Sciatic nerve (tissue), 2 donors: ENCODE measurements at regions not wholly inside any gene's neighbourhood (a gene's known extent, or its start where the extent isn't known, plus 50 kb on each side); places are given as distances from the start of the nearest gene placed in this dataset.
"Not testable (repeated sequence)": the region's sequence is repeated elsewhere in the genome, so short reads cannot be mapped to it uniquely, and the experiment has no call there.

ENCODE experiments used
- ATAC-seq: fragments of 200-7000 bp; cut with Tn5 transposase; one replicate; pipeline ENCODE4 v1.9.1; 2020; ENCODE audit warnings: mild to moderate bottlenecking, moderate library complexity
- DNase-seq: peaks from one replicate; pipeline ENCODE4 v3.0.0-alpha.2; 2020; ENCODE audit warnings: low spot score
- intact Hi-C: fragments of 100-400 bp; cut with DNase I; formaldehyde crosslinking; loops from one replicate; pipeline ENCODE4 v1.14.2; 2022
- donor health status: DM: no; HTN: no; CAD: no.
- donor health status: DM: no; HTN: no; CAD: no.

GRCh38 chr2:52512760-52513159 lies 1254.8 kb upstream of the CHAC2 start:
- no peak for DNase-seq
- intact Hi-C loops, result no loop called here
- no peak for ATAC-seq

GRCh38 chr2:52510432-52510831 lies 1257.2 kb upstream of the CHAC2 start:
- intact Hi-C loops, result no loop called here
- DNase-seq (no peak), ATAC-seq (no peak)

GRCh38 chr2:52502476-52502860 lies 1265.1 kb upstream of the CHAC2 start:
- DNase-seq, result no peak
- intact Hi-C loops, result loop anchor here (10.0 kb wide), 1 partner anchor 62 kb away; no protein-coding TSS in a partner anchor
- ATAC-seq, result no peak

- no peak for DNase-seq
- no peak for ATAC-seq
- intact Hi-C loops, result loop anchor here (10.0 kb wide), 1 partner anchor 63 kb away; no protein-coding TSS in a partner anchor
Measured at GRCh38 chr2:52501715-52502475, 1265.7 kb upstream of the CHAC2 start.

GRCh38 chr2:52500561-52500960 lies 1267.0 kb upstream of the CHAC2 start:
- intact Hi-C loops, result loop anchor here (10.0 kb wide), 1 partner anchor 64 kb away; no protein-coding TSS in a partner anchor
- DNase-seq (no peak), ATAC-seq (no peak)

- DNase-seq, result no peak
- intact Hi-C loops, result no loop called here
- no peak for ATAC-seq
Measured at GRCh38 chr2:52498077-52498750, 1269.4 kb upstream of the CHAC2 start.

GRCh38 chr2:52495816-52496215 lies 1271.8 kb upstream of the CHAC2 start:
- ATAC-seq, result no peak
- intact Hi-C loops, result no loop called here
- no peak for DNase-seq

GRCh38 chr2:52477166-52477565 lies 1290.4 kb upstream of the CHAC2 start:
- intact Hi-C loops, result no loop called here
- ATAC-seq, result no peak

GRCh38 chr2:52475590-52475989 lies 1292.0 kb upstream of the CHAC2 start:
- intact Hi-C loops, result no loop called here
- ATAC-seq, result no peak
- no peak for DNase-seq

More at GRCh38 chr2:52477166-52477565, 1290.4 kb upstream of the CHAC2 start:
- DNase-seq, result no peak

GRCh38 chr2:52474091-52474490 lies 1293.5 kb upstream of the CHAC2 start:
- intact Hi-C loops, result no loop called here
- no peak for DNase-seq
- ATAC-seq, result no peak

- DNase-seq (no peak), ATAC-seq (no peak)
- intact Hi-C loops, result no loop called here
Measured at GRCh38 chr2:52473526-52473925, 1294.1 kb upstream of the CHAC2 start.

- ATAC-seq, DNase-seq, intact Hi-C loops: not testable (repeated sequence)
Measured at GRCh38 chr2:52470457-52470856, 1297.1 kb upstream of the CHAC2 start.

- intact Hi-C loops, result no loop called here
- ATAC-seq (no peak), DNase-seq (no peak)
Measured at GRCh38 chr2:52467189-52467588, 1300.4 kb upstream of the CHAC2 start.

- intact Hi-C loops, result no loop called here
- DNase-seq (no peak), ATAC-seq (no peak)
Measured at GRCh38 chr2:52465287-52465686, 1302.3 kb upstream of the CHAC2 start.

- ATAC-seq (no peak), DNase-seq (no peak)
- intact Hi-C loops, result no loop called here
Measured at GRCh38 chr2:52463457-52463856, 1304.1 kb upstream of the CHAC2 start.

- no peak for DNase-seq
- intact Hi-C loops, result no loop called here
- no peak for ATAC-seq
Measured at GRCh38 chr2:52456561-52457377, 1310.8 kb upstream of the CHAC2 start.

GRCh38 chr2:52454962-52455361 lies 1312.6 kb upstream of the CHAC2 start:
- ATAC-seq, result no peak
- no peak for DNase-seq
- intact Hi-C loops, result no loop called here

GRCh38 chr2:52452201-52452600 lies 1315.4 kb upstream of the CHAC2 start:
- intact Hi-C loops, result no loop called here
- DNase-seq, result no peak
- no peak for ATAC-seq

GRCh38 chr2:52445686-52446085 lies 1321.9 kb upstream of the CHAC2 start:
- no peak for ATAC-seq
- intact Hi-C loops, result no loop called here
- DNase-seq, result no peak

GRCh38 chr2:52431352-52431760 lies 1336.2 kb upstream of the CHAC2 start:
- intact Hi-C loops, result no loop called here
- ATAC-seq (no peak), DNase-seq (no peak)
